ENCODE measurements at regions not wholly inside any gene's neighbourhood (a gene's known extent, or its start where the extent isn't known, plus 50 kb on each side); places are given as distances from the start of the nearest gene placed in this dataset.

GRCh38 chr9:38287420-38287985, 105.0 kb upstream of the ALDH1B1 start:
- no peak for TF ChIP-seq FOXP2 (optimal IDR thresholded peaks at IDR 0.05; ENCODE audit: control extremely low read depth, extremely low read length, insufficient read depth)
- no peak for TF ChIP-seq EZH2 (IDR thresholded peaks at IDR 0.05)
- no peak for TF ChIP-seq POLR2AphosphoS5 (IDR thresholded peaks at IDR 0.05; ENCODE audit: borderline replicate concordance, low read depth, low read length)
- no peaks in the 10 kb centered on the region for H3K9me3 ChIP-seq (ENCODE audit: low read depth, low read length)
- no peak overlapping the region for H3K27ac ChIP-seq
- no peak for DNase-seq (ENCODE audit: low read depth, low spot score)
- no peaks in the 10 kb centered on the region for H3K36me3 ChIP-seq (ENCODE audit: insufficient read depth, low read length)
- no peak overlapping the region for H3K4me3 ChIP-seq
- no peak overlapping the region for H3K9ac ChIP-seq (ENCODE audit: insufficient read length)

DNA sequence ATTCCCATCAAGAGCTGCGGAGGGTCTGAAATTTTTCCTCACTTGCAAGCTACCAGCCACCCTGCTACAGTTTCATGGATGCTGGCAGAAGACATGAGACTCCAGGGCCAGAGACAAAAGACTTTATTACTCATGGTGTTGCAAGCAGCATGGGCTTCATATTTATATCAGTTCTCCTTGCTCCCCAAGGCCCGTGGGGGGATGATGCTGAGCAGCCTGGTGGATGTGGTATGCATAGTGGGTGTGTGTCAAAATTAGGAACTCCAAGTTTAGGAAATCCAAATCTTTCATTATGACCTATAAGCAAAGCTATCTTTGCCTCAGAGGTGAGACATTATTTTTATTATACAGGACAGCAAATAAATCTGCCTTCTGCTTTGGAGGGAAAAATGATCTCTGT, 105.7 kb upstream of the ALDH1B1 start:
- DNase-seq (ENCODE audit: low read depth, low spot score): no peak
- no peak overlapping the region for H3K27ac ChIP-seq
- TF ChIP-seq EZH2 (IDR thresholded peaks at IDR 0.05): no peak
- no peak for TF ChIP-seq FOXP2 (optimal IDR thresholded peaks at IDR 0.05; ENCODE audit: control extremely low read depth, extremely low read length, insufficient read depth)
- TF ChIP-seq POLR2AphosphoS5 (IDR thresholded peaks at IDR 0.05; ENCODE audit: borderline replicate concordance, low read depth, low read length): no peak
- no peaks in the 10 kb centered on the region for H3K36me3 ChIP-seq (ENCODE audit: insufficient read depth, low read length)
- no peaks in the 10 kb centered on the region for H3K9me3 ChIP-seq (ENCODE audit: low read depth, low read length)
- H3K4me3 ChIP-seq: no peak overlapping the region
- H3K9ac ChIP-seq (ENCODE audit: insufficient read length): no peak overlapping the region

- TF ChIP-seq EZH2 (IDR thresholded peaks at IDR 0.05) (no peak), FOXP2 (optimal IDR thresholded peaks at IDR 0.05; ENCODE audit: control extremely low read depth, extremely low read length, insufficient read depth) (no peak), POLR2AphosphoS5 (IDR thresholded peaks at IDR 0.05; ENCODE audit: borderline replicate concordance, low read depth, low read length) (no peak)
- H3K27ac ChIP-seq: no peak overlapping the region
- no peak overlapping the region for H3K4me3 ChIP-seq
- H3K36me3 ChIP-seq (ENCODE audit: insufficient read depth, low read length): no peaks in the 10 kb centered on the region
- H3K9me3 ChIP-seq (ENCODE audit: low read depth, low read length): no peaks in the 10 kb centered on the region
- H3K9ac ChIP-seq (ENCODE audit: insufficient read length): no peak overlapping the region
- DNase-seq (ENCODE audit: low read depth, low spot score): no peak
These were observed 106.1 kb upstream of the ALDH1B1 start for GRCh38 chr9:38286357-38286756.

GRCh38 chr9:38285236-38285635, 107.3 kb upstream of the ALDH1B1 start:
- Histone ChIP-seq H3K9me3 (ENCODE audit: low read depth, low read length) (no peaks in the 10 kb centered on the region), H3K27ac (no peak overlapping the region), H3K4me3 (no peak overlapping the region), H3K36me3 (ENCODE audit: insufficient read depth, low read length) (no peaks in the 10 kb centered on the region), H3K9ac (ENCODE audit: insufficient read length) (no peak overlapping the region)
- no peak for DNase-seq (ENCODE audit: low read depth, low spot score)
- TF ChIP-seq EZH2 (IDR thresholded peaks at IDR 0.05): no peak
- TF ChIP-seq FOXP2 (optimal IDR thresholded peaks at IDR 0.05; ENCODE audit: control extremely low read depth, extremely low read length, insufficient read depth): no peak
- TF ChIP-seq POLR2AphosphoS5 (IDR thresholded peaks at IDR 0.05; ENCODE audit: borderline replicate concordance, low read depth, low read length): no peak

GRCh38 chr9:38284588-38285051, 107.9 kb upstream of the ALDH1B1 start:
- no peak for DNase-seq (ENCODE audit: low read depth, low spot score)
- Histone ChIP-seq H3K9me3 (ENCODE audit: low read depth, low read length) (no peaks in the 10 kb centered on the region), H3K36me3 (ENCODE audit: insufficient read depth, low read length) (no peaks in the 10 kb centered on the region), H3K4me3 (no peak overlapping the region), H3K27ac (no peak overlapping the region), H3K9ac (ENCODE audit: insufficient read length) (no peak overlapping the region)
- TF ChIP-seq POLR2AphosphoS5 (IDR thresholded peaks at IDR 0.05; ENCODE audit: borderline replicate concordance, low read depth, low read length) (no peak), EZH2 (IDR thresholded peaks at IDR 0.05) (no peak), FOXP2 (optimal IDR thresholded peaks at IDR 0.05; ENCODE audit: control extremely low read depth, extremely low read length, insufficient read depth) (no peak)

DNA sequence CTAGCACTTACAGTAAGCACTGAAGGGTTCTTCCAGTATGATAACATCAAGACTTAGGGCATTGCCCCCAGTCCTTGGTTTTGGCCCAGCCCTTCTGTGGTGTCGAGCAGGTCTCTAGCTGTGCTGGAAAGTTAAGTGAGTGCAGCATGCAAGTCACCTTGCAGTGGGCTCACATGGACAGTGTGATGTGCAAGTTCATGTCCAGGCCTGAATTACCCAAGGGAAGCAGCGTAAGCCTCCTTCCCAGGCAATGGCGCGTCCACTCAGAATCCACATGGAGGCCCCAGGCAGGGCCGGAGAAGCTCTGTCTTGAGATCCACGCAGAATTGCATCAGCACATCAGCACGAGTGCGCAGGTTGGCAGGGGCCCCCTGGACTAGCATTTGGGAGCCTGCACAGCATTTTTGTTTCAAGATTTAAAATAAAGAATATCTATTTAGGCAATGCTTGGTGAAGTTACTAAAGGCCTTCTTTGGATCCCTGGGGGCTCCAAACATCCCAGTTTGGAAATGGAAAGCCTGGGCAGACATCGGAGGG, 108.4 kb upstream of the ALDH1B1 start:
- Histone ChIP-seq H3K36me3 (ENCODE audit: insufficient read depth, low read length) (no peaks in the 10 kb centered on the region), H3K9me3 (ENCODE audit: low read depth, low read length) (no peaks in the 10 kb centered on the region), H3K9ac (ENCODE audit: insufficient read length) (no peak overlapping the region), H3K4me3 (no peak overlapping the region), H3K27ac (no peak overlapping the region)
- TF ChIP-seq POLR2AphosphoS5 (IDR thresholded peaks at IDR 0.05; ENCODE audit: borderline replicate concordance, low read depth, low read length) (no peak), EZH2 (IDR thresholded peaks at IDR 0.05) (no peak), FOXP2 (optimal IDR thresholded peaks at IDR 0.05; ENCODE audit: control extremely low read depth, extremely low read length, insufficient read depth) (no peak)
- no peak for DNase-seq (ENCODE audit: low read depth, low spot score)

DNA sequence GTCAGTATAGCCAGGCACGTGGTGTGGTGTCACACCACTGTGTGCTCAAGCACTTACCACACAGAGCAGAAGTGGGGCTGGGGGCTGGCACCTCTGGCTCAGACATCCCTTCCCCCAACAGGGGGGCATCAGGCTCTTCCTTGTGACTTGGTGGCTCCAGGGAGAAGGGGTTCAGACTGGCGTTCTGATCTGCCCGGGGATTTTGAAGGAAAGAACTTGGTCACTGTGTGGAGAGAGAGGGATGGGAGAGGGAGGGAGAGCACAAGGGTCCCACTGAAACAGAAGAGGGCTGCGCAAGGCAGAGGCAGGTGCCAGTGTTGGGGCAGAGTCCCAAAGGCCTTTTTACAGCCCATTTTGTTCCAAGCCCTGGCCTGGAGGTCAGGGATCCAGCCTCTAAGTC, 109.7 kb upstream of the ALDH1B1 start:
- Histone ChIP-seq H3K9ac (ENCODE audit: insufficient read length) (no peak overlapping the region), H3K4me3 (no peak overlapping the region), H3K9me3 (ENCODE audit: low read depth, low read length) (no peaks in the 10 kb centered on the region), H3K36me3 (ENCODE audit: insufficient read depth, low read length) (no peaks in the 10 kb centered on the region), H3K27ac (no peak overlapping the region)
- no peak for DNase-seq (ENCODE audit: low read depth, low spot score)
- TF ChIP-seq POLR2AphosphoS5 (IDR thresholded peaks at IDR 0.05; ENCODE audit: borderline replicate concordance, low read depth, low read length): no peak
- no peak for TF ChIP-seq FOXP2 (optimal IDR thresholded peaks at IDR 0.05; ENCODE audit: control extremely low read depth, extremely low read length, insufficient read depth)
- no peak for TF ChIP-seq EZH2 (IDR thresholded peaks at IDR 0.05)

- TF ChIP-seq POLR2AphosphoS5 (IDR thresholded peaks at IDR 0.05; ENCODE audit: borderline replicate concordance, low read depth, low read length) (no peak), FOXP2 (optimal IDR thresholded peaks at IDR 0.05; ENCODE audit: control extremely low read depth, extremely low read length, insufficient read depth) (no peak), EZH2 (IDR thresholded peaks at IDR 0.05) (no peak)
- Histone ChIP-seq H3K9me3 (ENCODE audit: low read depth, low read length) (no peaks in the 10 kb centered on the region), H3K9ac (ENCODE audit: insufficient read length) (no peak overlapping the region), H3K4me3 (no peak overlapping the region), H3K27ac (no peak overlapping the region), H3K36me3 (ENCODE audit: insufficient read depth, low read length) (no peaks in the 10 kb centered on the region)
- DNase-seq (ENCODE audit: low read depth, low spot score): no peak
These were observed 110.6 kb upstream of the ALDH1B1 start for GRCh38 chr9:38281917-38282316.

DNA sequence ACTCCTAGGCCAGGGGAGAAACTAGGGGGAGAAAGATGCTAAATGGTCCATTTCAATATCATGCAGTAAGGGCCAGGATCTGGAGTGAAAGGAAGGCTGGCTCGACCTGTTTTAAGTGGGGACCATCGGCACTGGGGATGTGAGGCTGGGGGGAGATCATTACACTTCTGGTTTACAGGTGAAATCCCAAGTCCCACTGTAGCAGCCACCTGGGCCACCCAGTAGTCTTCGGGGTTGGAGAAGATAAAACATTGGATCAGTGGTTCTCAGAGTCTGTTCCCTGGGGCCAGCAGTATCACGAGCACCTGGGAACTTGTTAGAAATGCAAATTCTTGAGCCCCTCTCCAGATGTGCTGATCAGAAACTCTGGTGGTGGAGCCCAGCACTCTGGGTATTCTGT, 111.3 kb upstream of the ALDH1B1 start:
- DNase-seq (ENCODE audit: low read depth, low spot score): no peak
- H3K36me3 ChIP-seq (ENCODE audit: insufficient read depth, low read length): no peaks in the 10 kb centered on the region
- H3K27ac ChIP-seq: no peak overlapping the region
- no peak overlapping the region for H3K4me3 ChIP-seq
- no peaks in the 10 kb centered on the region for H3K9me3 ChIP-seq (ENCODE audit: low read depth, low read length)
- TF ChIP-seq POLR2AphosphoS5 (IDR thresholded peaks at IDR 0.05; ENCODE audit: borderline replicate concordance, low read depth, low read length) (no peak), FOXP2 (optimal IDR thresholded peaks at IDR 0.05; ENCODE audit: control extremely low read depth, extremely low read length, insufficient read depth) (no peak), EZH2 (IDR thresholded peaks at IDR 0.05) (no peak)
- H3K9ac ChIP-seq (ENCODE audit: insufficient read length): no peak overlapping the region

All from SK-N-MC (cell line).